RWPE2 (cell line): ENCODE measurements at regions not wholly inside any gene's neighbourhood (a gene's known extent, or its start where the extent isn't known, plus 50 kb on each side); places are given as distances from the start of the nearest gene placed in this dataset.

ENCODE experiments used
- ATAC-seq: fragments of 200-7000 bp; cut with Tn5 transposase; 3 replicates; pipeline ENCODE4 v1.9.1; 2021; ENCODE audit warnings: low read depth
- DNase-seq: peaks from one replicate; pipeline ENCODE4 v3.0.0-alpha.2; 2020; ENCODE audit warnings: low spot score
- H3K27ac ChIP-seq: fragments of 450-650 bp; 2 replicates; pipeline ENCODE4 v1.5.1; 2017; ENCODE audit warnings: mild to moderate bottlenecking; ENCODE audit not compliant: poor library complexity, severe bottlenecking
- H3K27me3 ChIP-seq: fragments of 250-450 bp; sonication (Bioruptor Pico); 2 replicates; pipeline ENCODE4 v1.5.1; 2021; ENCODE audit warnings: mild to moderate bottlenecking, moderate library complexity; ENCODE audit not compliant: insufficient read depth, poor library complexity, severe bottlenecking
- H3K36me3 ChIP-seq: fragments of 250-450 bp; sonication (Bioruptor Pico); 2 replicates; pipeline ENCODE4 v1.5.1; 2020; ENCODE audit warnings: low read depth, mild to moderate bottlenecking, moderate library complexity
- H3K4me1 ChIP-seq: fragments of 250-450 bp; sonication (Bioruptor Pico); 2 replicates; pipeline ENCODE4 v1.5.1; 2021; ENCODE audit warnings: mild to moderate bottlenecking, moderate library complexity; ENCODE audit not compliant: insufficient read depth, poor library complexity, severe bottlenecking
- H3K4me3 ChIP-seq: fragments of 250-450 bp; sonication (Bioruptor Pico); 2 replicates; pipeline ENCODE4 v1.5.1; 2021; ENCODE audit warnings: mild to moderate bottlenecking, moderate library complexity; ENCODE audit not compliant: severe bottlenecking
- H3K9me3 ChIP-seq: fragments of 250-450 bp; sonication (Bioruptor Pico); 2 replicates; pipeline ENCODE4 v1.5.1; 2021; ENCODE audit warnings: mild to moderate bottlenecking, moderate library complexity; ENCODE audit not compliant: severe bottlenecking
- CTCF ChIP-seq: fragments of 450-650 bp; IDR thresholded peaks from one replicate; pipeline ENCODE4 v1.5.1; 2017; ENCODE audit warnings: mild to moderate bottlenecking, moderate library complexity; ENCODE audit not compliant: poor library complexity, severe bottlenecking

GRCh38 chr6:150544793-150545192 lies 54.9 kb upstream of the PLEKHG1 start:
- Histone ChIP-seq H3K36me3 (no peaks in the 10 kb centered on the region), H3K4me3 (no peak overlapping the region), H3K9me3 (no peaks in the 10 kb centered on the region), H3K4me1 (no peaks in the 10 kb centered on the region), H3K27ac (no peak overlapping the region), H3K27me3 (peaks cover 3% of the 10 kb centered on the region)
- TF ChIP-seq CTCF: no peak
- no peak for ATAC-seq
- no peak for DNase-seq

GRCh38 chr6:150546457-150546856 lies 53.2 kb upstream of the PLEKHG1 start:
- TF ChIP-seq CTCF: no peak
- H3K27me3 ChIP-seq: peaks cover 3% of the 10 kb centered on the region
- DNase-seq: no peak
- no peak overlapping the region for H3K4me3 ChIP-seq
- ATAC-seq: no peak
- no peaks in the 10 kb centered on the region for H3K4me1 ChIP-seq
- no peak overlapping the region for H3K27ac ChIP-seq
- no peaks in the 10 kb centered on the region for H3K9me3 ChIP-seq
- H3K36me3 ChIP-seq: no peaks in the 10 kb centered on the region

GRCh38 chr6:150547502-150548222 lies 52.0 kb upstream of the PLEKHG1 start:
- H3K9me3 ChIP-seq: no peaks in the 10 kb centered on the region
- no peak for DNase-seq
- no peaks in the 10 kb centered on the region for H3K36me3 ChIP-seq
- TF ChIP-seq CTCF: no peak
- H3K4me3 ChIP-seq: no peak overlapping the region
- no peaks in the 10 kb centered on the region for H3K4me1 ChIP-seq
- H3K27me3 ChIP-seq: peaks cover 3% of the 10 kb centered on the region
- no peak for ATAC-seq
- no peak overlapping the region for H3K27ac ChIP-seq

- H3K27me3 ChIP-seq: peaks cover 3% of the 10 kb centered on the region
- no peaks in the 10 kb centered on the region for H3K9me3 ChIP-seq
- no peak overlapping the region for H3K4me3 ChIP-seq
- no peak for DNase-seq
- H3K4me1 ChIP-seq: no peaks in the 10 kb centered on the region
- TF ChIP-seq CTCF: no peak
- ATAC-seq: no peak
- no peaks in the 10 kb centered on the region for H3K36me3 ChIP-seq
- no peak overlapping the region for H3K27ac ChIP-seq
Observed at GRCh38 chr6:150548330-150548729, 51.4 kb upstream of the PLEKHG1 start.

- no peak for TF ChIP-seq CTCF
- DNase-seq (no peak), ATAC-seq (no peak)
- no peaks in the 10 kb centered on the region for H3K4me1 ChIP-seq
- no peak overlapping the region for H3K27ac ChIP-seq
- H3K9me3 ChIP-seq: no peaks in the 10 kb centered on the region
- no peaks in the 10 kb centered on the region for H3K36me3 ChIP-seq
- H3K4me3 ChIP-seq: no peak overlapping the region
- H3K27me3 ChIP-seq: peaks cover 3% of the 10 kb centered on the region
Observed at GRCh38 chr6:150549007-150549406, 50.7 kb upstream of the PLEKHG1 start.
